ENCODE measurements at regions not wholly inside any gene's neighbourhood (a gene's known extent, or its start where the extent isn't known, plus 50 kb on each side); places are given as distances from the start of the nearest gene placed in this dataset.

GRCh38 chr5:8769631-8770030 lies 776.2 kb downstream of the SEMA5A start:
- no peaks in the 10 kb centered on the region for H3K36me3 ChIP-seq
- no peak overlapping the region for H3K4me3 ChIP-seq (ENCODE audit: low read depth, low read length)
- H3K27me3 ChIP-seq, result no peaks in the 10 kb centered on the region
- DNase-seq, result no peak
- no peaks in the 10 kb centered on the region for H3K4me1 ChIP-seq
- no peak for TF ChIP-seq CTCF (IDR thresholded peaks at IDR 0.05; ENCODE audit: low read depth, low read length)
- no peaks in the 10 kb centered on the region for H3K9me3 ChIP-seq

- Histone ChIP-seq H3K4me1 (no peaks in the 10 kb centered on the region), H3K4me3 (ENCODE audit: low read depth, low read length) (no peak overlapping the region), H3K9me3 (no peaks in the 10 kb centered on the region), H3K27me3 (no peaks in the 10 kb centered on the region), H3K36me3 (no peaks in the 10 kb centered on the region)
- TF ChIP-seq CTCF (IDR thresholded peaks at IDR 0.05; ENCODE audit: low read depth, low read length), result no peak
- no peak for DNase-seq
Observed at GRCh38 chr5:8770431-8770830, 775.4 kb downstream of the SEMA5A start.

- Histone ChIP-seq H3K27me3 (no peaks in the 10 kb centered on the region), H3K4me3 (ENCODE audit: low read depth, low read length) (no peak overlapping the region), H3K36me3 (no peaks in the 10 kb centered on the region), H3K9me3 (no peaks in the 10 kb centered on the region), H3K4me1 (no peaks in the 10 kb centered on the region)
- TF ChIP-seq CTCF (IDR thresholded peaks at IDR 0.05; ENCODE audit: low read depth, low read length), result no peak
- DNase-seq, result no peak
Observed at GRCh38 chr5:8773046-8773615, 772.7 kb downstream of the SEMA5A start.

GRCh38 chr5:8784692-8785091 lies 761.2 kb downstream of the SEMA5A start:
- no peaks in the 10 kb centered on the region for H3K36me3 ChIP-seq
- no peak for DNase-seq
- H3K9me3 ChIP-seq, result no peaks in the 10 kb centered on the region; the same call in 1 of the 2 replicates
- no peaks in the 10 kb centered on the region for H3K27me3 ChIP-seq
- H3K4me3 ChIP-seq (ENCODE audit: low read depth, low read length), result no peak overlapping the region
- TF ChIP-seq CTCF (IDR thresholded peaks at IDR 0.05; ENCODE audit: low read depth, low read length), result no peak
- H3K4me1 ChIP-seq, result no peaks in the 10 kb centered on the region

- Histone ChIP-seq H3K27me3 (no peaks in the 10 kb centered on the region), H3K36me3 (no peaks in the 10 kb centered on the region), H3K4me3 (ENCODE audit: low read depth, low read length) (no peak overlapping the region), H3K4me1 (no peaks in the 10 kb centered on the region), H3K9me3 (no peaks in the 10 kb centered on the region)
- no peak for DNase-seq
- TF ChIP-seq CTCF (IDR thresholded peaks at IDR 0.05; ENCODE audit: low read depth, low read length), result no peak
Observed at GRCh38 chr5:8788246-8788645, 757.6 kb downstream of the SEMA5A start.

- TF ChIP-seq CTCF (IDR thresholded peaks at IDR 0.05; ENCODE audit: low read depth, low read length), result no peak
- DNase-seq, result no peak
- no peak overlapping the region for H3K4me3 ChIP-seq (ENCODE audit: low read depth, low read length)
- no peaks in the 10 kb centered on the region; the same call in 1 of the 2 replicates for H3K9me3 ChIP-seq
- no peaks in the 10 kb centered on the region for H3K27me3 ChIP-seq
- H3K36me3 ChIP-seq, result no peaks in the 10 kb centered on the region
- H3K4me1 ChIP-seq, result no peaks in the 10 kb centered on the region
Observed at GRCh38 chr5:8805653-8806052, 740.2 kb downstream of the SEMA5A start.
